Midbrain (tissue), 1 donor: ENCODE measurements at regions not wholly inside any gene's neighbourhood (a gene's known extent, or its start where the extent isn't known, plus 50 kb on each side); places are given as distances from the start of the nearest gene placed in this dataset.

ENCODE experiments used
- DNase-seq: peaks from one replicate; lab custom pipeline; 2025; lab: John Stamatoyannopoulos, UW

GRCh38 chr10:31754803-31755624, 173.6 kb downstream of the ARHGAP12 start:
- DNase-seq: no peak

- DNase-seq: no peak
These were observed 174.9 kb downstream of the ARHGAP12 start for GRCh38 chr10:31753681-31754080.

- no peak for DNase-seq
These were observed 176.5 kb downstream of the ARHGAP12 start for GRCh38 chr10:31752170-31752569.

GRCh38 chr10:31751738-31752080, 176.9 kb downstream of the ARHGAP12 start:
- DNase-seq: no peak

DNA sequence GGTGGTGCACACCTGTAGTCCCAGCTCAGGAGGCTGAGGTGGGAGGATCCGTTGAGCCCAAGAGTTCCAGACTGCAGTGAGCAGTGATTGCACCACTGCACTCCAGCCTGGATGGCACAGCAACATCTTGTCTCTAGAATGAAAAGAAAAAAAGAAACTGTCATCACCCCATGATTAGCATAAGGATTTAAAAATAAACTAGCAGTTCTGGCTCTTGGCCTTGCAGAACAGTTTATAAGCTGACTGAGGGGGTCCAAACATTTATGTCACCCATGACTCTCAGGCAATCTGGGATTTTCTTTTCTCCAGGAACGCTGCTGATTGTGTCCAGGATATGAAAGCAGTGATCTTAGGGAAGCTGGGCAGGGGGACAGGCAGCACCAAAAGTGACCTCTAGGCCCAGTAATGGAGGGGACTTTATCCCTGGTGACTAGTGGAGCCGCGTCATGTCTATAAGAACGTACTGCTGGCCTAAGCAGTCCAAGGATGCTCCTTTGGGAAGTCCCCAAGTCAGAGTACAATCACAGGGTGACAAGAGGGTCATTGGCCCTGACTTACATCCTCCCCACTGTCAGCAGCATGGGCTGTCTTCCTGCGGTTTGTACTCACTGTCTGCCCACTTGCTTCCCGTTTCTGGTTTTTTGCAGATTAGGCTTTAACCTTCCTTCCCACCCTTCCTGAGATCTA, 177.4 kb downstream of the ARHGAP12 start:
- DNase-seq: peak; percentile 25

GRCh38 chr10:31749981-31750840, 178.4 kb downstream of the ARHGAP12 start:
- peak; percentile 44 for DNase-seq

DNA sequence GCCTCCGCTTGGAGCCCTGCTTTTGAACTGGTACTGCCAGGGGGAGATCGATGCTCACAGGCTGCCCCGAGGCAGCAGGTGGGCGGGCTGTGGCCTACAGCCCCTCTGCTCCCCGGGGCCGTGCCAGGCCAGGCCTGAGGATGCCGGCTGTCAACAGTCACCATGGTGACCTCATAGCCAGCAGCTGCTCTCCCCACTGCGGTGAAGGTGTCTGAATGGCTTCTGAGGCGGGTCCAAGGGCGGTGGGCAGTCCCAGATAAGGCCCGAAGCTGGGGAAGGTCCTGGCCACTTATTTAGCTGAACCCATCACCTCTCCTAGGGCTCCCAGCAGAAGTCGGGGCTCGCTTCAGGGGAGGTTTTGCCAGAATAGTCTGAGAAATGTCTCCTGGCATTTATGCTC, 179.3 kb downstream of the ARHGAP12 start:
- no peak for DNase-seq

DNA sequence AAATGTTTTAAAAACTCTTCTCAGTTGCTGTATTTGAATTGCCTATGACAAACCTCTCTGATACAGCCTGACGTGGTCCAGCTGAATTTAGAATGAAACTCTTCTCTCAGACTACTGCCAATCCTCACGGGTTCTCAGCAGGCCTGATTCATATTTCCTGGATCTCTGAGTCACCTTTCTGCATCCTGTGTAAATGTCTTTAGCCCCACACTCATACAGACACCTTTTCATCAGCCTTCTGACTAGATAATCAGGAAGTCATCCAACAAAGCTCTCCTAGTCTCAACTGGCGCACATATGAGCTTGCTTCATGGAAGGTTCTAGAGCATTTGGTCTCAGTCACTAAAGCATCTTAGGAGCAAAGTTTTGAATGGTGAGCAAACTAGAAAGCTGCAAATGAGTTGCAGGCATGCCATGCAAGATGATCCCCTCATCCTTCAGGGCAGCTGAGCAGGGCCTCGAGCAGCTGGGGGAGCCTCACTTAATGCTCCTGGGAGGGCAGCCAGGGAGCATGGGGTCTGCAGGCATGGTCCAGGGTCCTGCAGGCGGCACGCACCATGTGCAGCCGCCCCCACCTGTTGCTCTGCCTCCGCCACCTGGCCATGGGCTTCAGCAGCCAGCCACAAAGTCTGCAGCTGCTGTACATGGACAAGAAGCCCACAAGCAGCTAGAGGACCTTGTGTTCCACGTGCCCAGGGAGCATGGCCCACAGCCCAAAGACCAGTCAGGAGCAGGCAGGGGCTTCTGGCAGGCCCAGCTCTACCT, 182.8 kb downstream of the ARHGAP12 start:
- DNase-seq: no peak

DNA sequence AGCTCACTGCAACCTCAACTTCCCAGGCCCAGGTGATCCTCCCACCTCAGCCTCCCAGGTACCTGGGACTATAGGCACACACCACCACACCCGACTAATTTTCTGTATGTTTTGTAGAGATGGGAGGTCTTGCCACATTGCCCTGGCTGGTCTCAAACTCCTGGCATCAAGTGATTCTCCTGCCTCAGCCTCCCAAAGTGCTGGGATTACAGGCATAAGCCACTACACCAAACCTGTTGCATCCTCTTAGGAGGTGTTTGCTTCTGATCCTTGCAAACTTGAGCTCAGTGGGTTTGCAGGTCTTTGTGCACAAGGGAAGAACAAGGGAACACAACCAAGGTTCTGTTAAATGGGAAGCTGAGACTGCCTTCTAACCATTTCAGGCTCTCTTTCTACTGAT, 184.6 kb downstream of the ARHGAP12 start:
- no peak for DNase-seq

DNA sequence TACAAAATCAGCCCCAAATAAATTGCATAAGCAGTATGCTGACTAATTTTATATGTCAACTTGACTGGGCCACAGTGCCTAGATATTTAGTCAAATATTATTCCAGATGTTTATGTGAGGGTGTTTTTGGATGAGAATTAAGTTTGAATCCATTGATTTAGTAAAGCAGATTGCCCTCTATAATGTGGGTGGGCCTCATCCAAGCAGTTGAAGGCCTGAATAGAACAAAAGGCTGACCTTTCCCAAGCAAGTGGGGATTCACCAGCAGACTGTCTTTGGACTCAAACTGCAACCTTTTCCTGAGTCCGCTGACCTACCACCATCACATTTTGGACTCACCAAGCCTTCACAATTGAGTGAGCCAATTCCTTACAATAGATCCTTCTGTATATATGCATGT, 186.4 kb downstream of the ARHGAP12 start:
- DNase-seq: no peak

DNA sequence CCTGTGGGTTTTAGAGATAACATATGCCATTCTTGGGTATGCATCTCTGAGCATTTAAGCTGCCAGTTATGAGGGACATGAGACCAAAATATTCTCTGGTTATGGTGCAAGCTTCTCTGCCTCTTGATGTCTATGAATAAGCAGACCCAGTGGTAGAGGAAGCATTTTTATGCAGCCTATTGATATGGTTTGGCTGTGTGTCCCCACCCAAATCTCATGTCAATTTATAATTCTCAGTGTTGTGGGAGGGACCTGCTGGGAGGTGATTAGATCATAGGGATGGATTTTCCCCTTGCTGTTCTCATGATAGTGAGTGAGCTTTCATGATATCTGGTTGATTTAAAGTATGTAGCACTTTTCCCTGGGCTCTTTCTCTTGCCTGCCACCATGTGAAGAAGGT, 187.2 kb downstream of the ARHGAP12 start:
- DNase-seq: no peak

DNA sequence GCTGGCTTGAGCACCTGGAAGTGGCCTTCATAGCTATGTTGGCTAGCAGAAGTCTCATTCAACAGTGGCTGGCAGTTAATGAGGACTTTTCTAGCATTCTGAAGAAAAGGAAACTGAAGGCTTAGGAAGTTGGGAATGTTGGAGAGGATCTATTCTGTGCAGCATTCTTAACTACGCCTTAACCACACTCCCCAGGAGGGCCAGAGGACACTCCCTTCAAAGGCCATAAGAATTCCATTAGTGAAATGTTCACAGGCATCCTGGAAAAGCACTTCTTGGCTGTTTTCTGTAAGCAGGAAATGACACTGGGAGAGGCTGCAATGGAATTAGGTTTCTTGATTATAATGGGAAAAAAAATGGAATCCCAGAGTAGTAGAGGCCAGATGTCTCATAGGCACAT, 188.9 kb downstream of the ARHGAP12 start:
- DNase-seq: no peak

DNA sequence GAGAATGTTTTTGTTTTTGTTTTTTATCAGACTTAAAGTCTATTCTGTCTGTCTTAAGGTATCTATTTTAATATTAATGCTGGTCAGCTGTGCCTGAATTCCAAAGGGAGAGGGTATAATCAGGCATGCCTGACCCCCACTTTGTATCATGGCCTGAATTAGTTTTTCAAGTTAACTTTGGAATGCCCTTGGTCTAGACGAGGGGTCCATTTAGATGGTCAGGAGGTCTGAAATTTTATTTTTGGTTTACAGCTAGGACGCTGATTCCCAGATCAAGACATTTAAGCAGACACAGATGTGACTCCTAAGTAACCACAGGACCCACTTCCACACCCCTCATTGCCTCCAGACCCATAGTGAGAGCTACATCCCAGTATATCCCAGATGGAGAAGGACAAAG, 189.5 kb downstream of the ARHGAP12 start:
- DNase-seq: no peak

- DNase-seq: no peak
These were observed 196.9 kb downstream of the ARHGAP12 start for GRCh38 chr10:31731711-31732110.

DNA sequence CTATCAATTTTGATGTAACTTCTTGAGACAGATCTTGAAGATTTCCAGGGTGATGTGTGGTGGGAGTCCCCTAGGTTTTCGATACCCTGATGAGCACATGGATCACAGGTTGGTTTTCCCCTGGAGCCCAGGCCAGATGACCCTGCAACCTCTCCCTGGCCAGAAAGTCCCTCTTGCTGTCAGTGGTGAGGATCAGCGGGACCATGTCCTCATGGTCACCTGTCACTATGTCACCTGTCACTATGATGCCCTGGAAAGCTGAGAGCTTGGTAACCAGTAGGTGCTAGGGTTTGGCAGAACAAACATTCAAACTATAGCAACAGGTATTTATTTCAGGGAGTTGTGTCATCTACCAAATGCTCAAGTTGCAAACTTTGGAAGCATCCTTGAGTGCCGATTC, 197.9 kb downstream of the ARHGAP12 start:
- no peak for DNase-seq

- DNase-seq: no peak
These were observed 199.9 kb downstream of the ARHGAP12 start for GRCh38 chr10:31728698-31729224.

- no peak for DNase-seq
These were observed 203.2 kb downstream of the ARHGAP12 start for GRCh38 chr10:31725436-31725835.

DNA sequence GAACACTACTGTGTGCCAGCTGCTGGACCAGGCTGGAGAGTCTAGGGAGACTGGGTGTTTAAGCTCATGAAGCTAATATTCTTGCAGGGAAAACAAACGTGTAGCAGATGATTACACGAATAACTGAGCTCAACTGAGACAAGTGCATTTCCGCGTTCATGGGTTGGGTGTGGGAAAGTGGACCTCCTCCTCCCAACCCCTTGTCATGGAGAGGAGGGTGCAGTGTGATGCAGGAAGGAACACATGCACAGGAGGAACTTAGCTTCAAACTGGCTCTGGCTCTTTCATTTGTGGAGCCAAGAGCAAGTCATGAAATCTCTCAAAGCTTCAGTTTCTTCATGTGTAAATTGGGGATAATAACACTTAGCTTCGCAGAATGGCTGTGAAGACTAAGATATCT, 204.3 kb downstream of the ARHGAP12 start:
- no peak for DNase-seq

GRCh38 chr10:31723106-31723750, 205.4 kb downstream of the ARHGAP12 start:
- no peak for DNase-seq

DNA sequence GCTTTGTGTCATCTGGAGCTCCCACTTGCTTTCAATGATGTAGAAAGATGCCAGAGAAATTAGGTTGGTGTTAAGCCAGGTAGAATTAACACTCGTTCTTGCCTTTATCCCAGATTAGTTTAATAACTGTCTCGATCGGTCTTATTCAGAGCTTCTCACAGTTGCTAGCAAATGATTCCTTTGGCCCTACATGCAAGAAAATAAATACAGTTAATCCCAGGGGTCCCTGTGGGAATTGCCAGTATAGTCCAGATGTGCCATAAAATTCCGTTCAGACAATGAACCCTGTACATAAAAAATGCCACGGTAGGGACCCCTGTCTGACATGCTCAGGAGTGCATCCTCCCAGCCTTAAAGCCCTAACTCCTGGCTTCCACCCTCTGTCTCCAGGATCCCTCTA, 207.5 kb downstream of the ARHGAP12 start:
- no peak for DNase-seq

DNA sequence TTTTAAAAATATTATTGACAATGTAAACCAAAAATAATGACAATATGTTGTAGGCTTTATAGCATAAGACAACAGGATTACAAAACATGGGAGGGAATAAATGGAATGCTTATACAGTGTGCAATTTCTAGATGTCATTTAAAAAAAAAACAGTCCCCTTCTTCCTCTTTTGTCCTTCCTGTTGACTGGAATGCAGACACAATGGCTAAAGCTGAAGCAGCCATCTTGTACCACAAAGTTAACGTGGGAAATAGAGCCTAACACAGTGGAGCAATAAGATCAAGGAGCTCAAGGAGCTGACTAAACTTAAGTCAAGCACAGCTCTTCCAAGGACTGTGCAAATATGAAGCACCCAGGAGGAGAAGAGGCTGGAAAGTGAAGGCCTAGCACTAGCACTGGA, 208.1 kb downstream of the ARHGAP12 start:
- no peak for DNase-seq
